ENCODE measurements at regions not wholly inside any gene's neighbourhood (a gene's known extent, or its start where the extent isn't known, plus 50 kb on each side); places are given as distances from the start of the nearest gene placed in this dataset.

DNA sequence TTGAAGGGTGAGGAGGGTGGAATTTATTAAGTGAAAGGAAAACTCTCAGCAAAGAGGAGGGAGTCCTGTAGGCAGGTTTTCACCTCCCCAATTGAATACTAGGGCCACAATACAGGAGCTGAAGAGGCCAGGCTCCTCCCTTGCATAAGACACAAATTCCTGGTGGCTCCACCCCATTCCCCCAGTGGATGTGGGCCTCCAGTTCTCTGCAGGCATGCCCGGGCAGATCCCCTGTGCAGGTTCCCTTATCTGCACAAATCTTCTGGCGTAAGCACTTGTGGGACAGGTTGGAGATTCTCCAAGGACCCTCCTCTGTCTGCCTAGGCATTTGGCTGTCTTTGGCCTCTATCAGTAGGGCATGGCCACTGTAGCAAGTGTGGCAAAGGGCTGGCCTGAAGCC, 847.1 kb upstream of the MBL2 start:
- no peaks in the 10 kb centered on the region for H3K9me3 ChIP-seq (ENCODE audit: control insufficient read depth, low read length)
- H3K27ac ChIP-seq (ENCODE audit: low read depth, low read length): no peak overlapping the region
- Mint-ChIP-seq H3K27me3 (ENCODE audit: insufficient read depth) (no peaks in the 10 kb centered on the region), H3K4me1 (peaks cover 8% of the 10 kb centered on the region), H3K36me3 (ENCODE audit: low read depth) (no peaks in the 10 kb centered on the region), H3K9me3 (no peaks in the 10 kb centered on the region), H3K4me3 (no peak overlapping the region), H3K27ac (no peak overlapping the region)
- no peaks in the 10 kb centered on the region for H3K4me1 ChIP-seq (ENCODE audit: control insufficient read depth, insufficient read depth, low read length)
- 95 to 96% methylated on average over 2 of the region's 2 CpGs for WGBS, 2 experiments (ENCODE audit: insufficient coverage in 1 of 2, insufficient read length in 1 of 2)
- H3K4me3 ChIP-seq (ENCODE audit: low read length): no peak overlapping the region
- TF ChIP-seq, protein P1, sequence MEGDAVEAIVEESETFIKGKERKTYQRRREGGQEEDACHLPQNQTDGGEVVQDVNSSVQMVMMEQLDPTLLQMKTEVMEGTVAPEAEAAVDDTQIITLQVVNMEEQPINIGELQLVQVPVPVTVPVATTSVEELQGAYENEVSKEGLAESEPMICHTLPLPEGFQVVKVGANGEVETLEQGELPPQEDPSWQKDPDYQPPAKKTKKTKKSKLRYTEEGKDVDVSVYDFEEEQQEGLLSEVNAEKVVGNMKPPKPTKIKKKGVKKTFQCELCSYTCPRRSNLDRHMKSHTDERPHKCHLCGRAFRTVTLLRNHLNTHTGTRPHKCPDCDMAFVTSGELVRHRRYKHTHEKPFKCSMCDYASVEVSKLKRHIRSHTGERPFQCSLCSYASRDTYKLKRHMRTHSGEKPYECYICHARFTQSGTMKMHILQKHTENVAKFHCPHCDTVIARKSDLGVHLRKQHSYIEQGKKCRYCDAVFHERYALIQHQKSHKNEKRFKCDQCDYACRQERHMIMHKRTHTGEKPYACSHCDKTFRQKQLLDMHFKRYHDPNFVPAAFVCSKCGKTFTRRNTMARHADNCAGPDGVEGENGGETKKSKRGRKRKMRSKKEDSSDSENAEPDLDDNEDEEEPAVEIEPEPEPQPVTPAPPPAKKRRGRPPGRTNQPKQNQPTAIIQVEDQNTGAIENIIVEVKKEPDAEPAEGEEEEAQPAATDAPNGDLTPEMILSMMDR (conservative IDR thresholded peaks at IDR 0.05): no peak
- no peaks in the 10 kb centered on the region for H3K27me3 ChIP-seq (ENCODE audit: control insufficient read depth, insufficient read depth, low read length, poor library complexity, severe bottlenecking)
- no peak overlapping the region for H3K9ac ChIP-seq (ENCODE audit: extremely low read depth, low read length, poor library complexity, severe bottlenecking)
- H3K36me3 ChIP-seq (ENCODE audit: control insufficient read depth, insufficient read depth, low read length): no peaks in the 10 kb centered on the region
- DNase-seq: no peak

- no peaks in the 10 kb centered on the region for H3K27me3 Mint-ChIP-seq (ENCODE audit: insufficient read depth)
- Histone ChIP-seq H3K27ac (ENCODE audit: low read depth, low read length) (no peak overlapping the region), H3K4me3 (ENCODE audit: low read length) (no peak overlapping the region), H3K4me1 (ENCODE audit: control insufficient read depth, insufficient read depth, low read length) (no peaks in the 10 kb centered on the region), H3K9ac (ENCODE audit: extremely low read depth, low read length, poor library complexity, severe bottlenecking) (no peak overlapping the region), H3K36me3 (ENCODE audit: control insufficient read depth, insufficient read depth, low read length) (no peaks in the 10 kb centered on the region), H3K9me3 (ENCODE audit: control insufficient read depth, low read length) (peaks cover 6% of the 10 kb centered on the region), H3K27me3 (ENCODE audit: control insufficient read depth, insufficient read depth, low read length, poor library complexity, severe bottlenecking) (no peaks in the 10 kb centered on the region)
- 83 to 89% methylated on average over 2 to 3 of the region's 3 CpGs for WGBS, 2 experiments (ENCODE audit: insufficient coverage in 1 of 2, insufficient read length in 1 of 2)
- no peaks in the 10 kb centered on the region for H3K36me3 Mint-ChIP-seq (ENCODE audit: low read depth)
- H3K4me3 Mint-ChIP-seq: no peak overlapping the region
- no peak overlapping the region for H3K27ac Mint-ChIP-seq
- H3K9me3 Mint-ChIP-seq: no peaks in the 10 kb centered on the region
- TF ChIP-seq, protein P1 (conservative IDR thresholded peaks at IDR 0.05): no peak
- no peak for DNase-seq
- H3K4me1 Mint-ChIP-seq: peaks cover 8% of the 10 kb centered on the region
Measured at GRCh38 chr10:53607691-53608090, 835.1 kb upstream of the MBL2 start.

DNA sequence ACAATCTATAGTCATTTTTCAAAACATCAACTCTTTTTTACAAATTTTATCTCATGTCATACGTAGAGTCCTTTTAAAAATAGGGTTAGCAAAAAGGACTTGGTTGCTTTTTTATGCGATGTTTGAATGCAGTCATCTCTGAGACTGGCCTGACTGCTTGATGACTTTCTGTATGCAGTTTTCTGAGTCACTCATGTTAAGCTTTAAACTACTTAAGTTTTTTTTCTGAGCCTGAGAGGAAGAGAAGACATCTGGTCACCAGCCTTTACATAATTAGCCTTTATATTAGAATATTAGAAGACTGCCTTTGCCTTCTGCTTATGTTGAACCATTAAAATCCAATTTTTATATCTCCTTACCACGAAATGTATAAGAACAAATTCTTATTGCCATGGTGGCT, 834.4 kb upstream of the MBL2 start:
- no peak overlapping the region for H3K27ac Mint-ChIP-seq
- peaks cover 6% of the 10 kb centered on the region for H3K9me3 ChIP-seq (ENCODE audit: control insufficient read depth, low read length)
- H3K4me3 Mint-ChIP-seq: no peak overlapping the region
- peaks cover 8% of the 10 kb centered on the region for H3K4me1 Mint-ChIP-seq
- no peaks in the 10 kb centered on the region for H3K4me1 ChIP-seq (ENCODE audit: control insufficient read depth, insufficient read depth, low read length)
- no peak for DNase-seq
- no peaks in the 10 kb centered on the region for H3K36me3 Mint-ChIP-seq (ENCODE audit: low read depth)
- no peak overlapping the region for H3K4me3 ChIP-seq (ENCODE audit: low read length)
- H3K9me3 Mint-ChIP-seq: no peaks in the 10 kb centered on the region
- H3K36me3 ChIP-seq (ENCODE audit: control insufficient read depth, insufficient read depth, low read length): no peaks in the 10 kb centered on the region
- no peak overlapping the region for H3K27ac ChIP-seq (ENCODE audit: low read depth, low read length)
- TF ChIP-seq, protein P1 (conservative IDR thresholded peaks at IDR 0.05): no peak
- H3K27me3 Mint-ChIP-seq (ENCODE audit: insufficient read depth): no peaks in the 10 kb centered on the region
- no peaks in the 10 kb centered on the region for H3K27me3 ChIP-seq (ENCODE audit: control insufficient read depth, insufficient read depth, low read length, poor library complexity, severe bottlenecking)
- H3K9ac ChIP-seq (ENCODE audit: extremely low read depth, low read length, poor library complexity, severe bottlenecking): no peak overlapping the region
- WGBS, 2 experiments (ENCODE audit: insufficient coverage in 1 of 2, insufficient read length in 1 of 2): 90% methylated on average over 3 of the region's 3 CpGs; no CpG with 5 or more reads in 1 of the 2 experiments

Measured in endodermal cell (in vitro differentiated cells).